Loucy (cell line): ENCODE measurements at regions not wholly inside any gene's neighbourhood (a gene's known extent, or its start where the extent isn't known, plus 50 kb on each side); places are given as distances from the start of the nearest gene placed in this dataset.

Experiments
- CTCF ChIP-seq: fragments of 200-600 bp; sonication (generic); conservative IDR thresholded peaks from 2 replicates; pipeline ENCODE4 v1.5.1; 2014; ENCODE audit warnings: mild to moderate bottlenecking, antibody characterized with exemption, low read length
- EZH2phosphoT487 ChIP-seq: fragments of 200-600 bp; IDR thresholded peaks from 2 replicates; pipeline ENCODE4 v1.6.1; 2018; ENCODE audit warnings: antibody characterized with exemption, mild to moderate bottlenecking, moderate library complexity, borderline replicate concordance

- TF ChIP-seq CTCF, result no peak
- TF ChIP-seq EZH2phosphoT487, result no peak
These were observed 667.3 kb upstream of the CDH9 start for GRCh38 chr5:27705661-27706060.
